EL (cell line): ENCODE measurements at regions not wholly inside any gene's neighbourhood (a gene's known extent, or its start where the extent isn't known, plus 50 kb on each side); places are given as distances from the start of the nearest gene placed in this dataset.

ENCODE experiments used
- DNase-seq: peaks from one replicate; pipeline ENCODE4 v3.0.0-alpha.2; 2016

DNA sequence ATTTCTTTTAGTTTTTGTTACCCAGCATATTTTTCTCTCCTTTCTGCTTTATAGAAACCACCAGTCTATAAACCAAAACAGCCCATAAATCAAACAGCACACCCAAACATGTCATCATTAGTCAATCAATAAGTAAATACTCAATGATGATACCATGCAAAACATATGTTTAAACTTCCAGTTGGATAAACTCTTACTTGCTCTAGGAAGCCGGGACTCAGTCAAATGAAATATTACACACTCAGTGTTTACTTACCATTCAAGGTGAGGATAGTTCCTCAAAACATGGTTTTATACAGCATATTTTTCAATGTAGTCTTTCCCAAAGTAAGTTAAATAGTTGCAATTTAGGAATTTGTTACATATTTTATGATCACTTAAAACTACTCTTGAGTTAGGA is 343.6 kb upstream of the NXPH2 start:
- DNase-seq = no peak

DNA sequence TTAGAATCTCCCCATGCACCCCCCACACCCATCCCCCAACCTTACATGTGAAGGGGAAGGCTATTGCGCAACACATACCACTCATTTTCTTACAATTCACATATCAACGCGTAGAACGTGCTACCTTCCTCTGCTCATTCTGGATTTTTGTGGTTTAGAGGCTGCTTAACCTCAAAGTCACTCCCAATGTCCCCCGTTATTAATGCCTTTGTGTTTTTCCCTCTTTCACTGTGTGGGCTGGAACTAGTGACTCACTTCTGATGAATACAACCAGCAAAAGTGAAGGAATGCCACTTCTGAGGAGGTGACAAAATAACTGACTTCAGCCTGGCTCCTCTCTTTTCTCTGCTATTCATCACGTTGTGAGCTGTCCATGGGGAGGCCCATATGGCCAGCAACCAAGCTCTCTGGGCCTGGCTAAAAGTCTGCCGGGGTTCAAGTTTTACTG is 342.5 kb upstream of the NXPH2 start:
- DNase-seq = no peak

DNA sequence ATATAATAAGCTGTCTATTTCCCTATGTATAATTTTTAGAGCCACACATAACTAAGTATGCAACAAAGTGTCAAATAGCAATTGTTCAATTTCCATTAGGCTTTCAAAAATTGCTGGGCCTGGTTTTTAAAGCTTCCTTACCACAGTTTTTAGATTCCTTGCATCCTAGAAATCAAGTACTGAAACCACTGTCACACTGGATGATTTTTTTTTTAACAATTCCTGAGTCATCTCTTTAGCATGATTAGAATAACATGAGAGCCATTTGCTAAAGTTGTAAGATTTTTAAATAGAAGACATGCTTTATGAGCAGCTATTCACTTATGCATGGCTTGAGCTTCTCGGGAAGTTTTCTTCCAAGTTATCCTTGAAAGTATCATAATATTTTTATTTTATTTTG is 319.5 kb upstream of the NXPH2 start:
- DNase-seq = no peak

DNA sequence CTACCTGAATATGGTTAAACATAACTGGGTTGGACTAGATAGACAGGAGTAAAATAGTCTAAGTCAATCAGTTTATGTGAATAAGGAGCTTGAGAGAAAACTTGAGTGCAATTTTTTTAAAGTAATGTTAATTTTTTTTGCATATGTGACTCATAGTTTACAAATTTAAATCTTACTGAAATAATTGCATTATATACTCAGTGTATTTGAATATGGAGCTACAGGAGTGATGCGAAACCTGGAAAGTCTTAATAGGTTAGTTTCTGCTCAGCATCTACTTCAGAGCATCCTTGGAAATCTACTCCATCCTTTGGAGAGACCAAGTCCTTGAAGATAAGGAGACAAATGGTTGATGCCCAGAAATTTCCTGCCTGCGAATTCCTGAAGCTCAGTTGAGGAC is 318.8 kb upstream of the NXPH2 start:
- no peak for DNase-seq

DNA sequence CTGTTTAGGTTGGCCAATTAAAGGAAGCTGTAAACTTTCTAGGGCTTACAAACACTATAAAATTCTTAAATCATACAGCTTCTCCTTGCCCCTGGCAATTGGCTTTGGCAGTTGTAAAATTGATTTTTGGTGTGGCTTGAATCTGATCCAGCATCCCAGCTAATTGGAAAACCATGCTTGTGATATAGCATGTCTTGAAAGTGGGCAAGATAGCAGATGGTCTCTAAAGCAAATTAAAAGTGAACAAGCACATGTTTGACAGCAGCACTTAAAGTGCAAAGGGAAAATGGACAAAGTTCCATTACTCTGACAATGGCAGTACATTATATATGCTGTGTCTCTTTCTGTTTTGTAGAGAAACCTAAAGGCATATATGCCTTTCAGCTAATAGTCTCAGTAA is 302.9 kb upstream of the NXPH2 start:
- no peak for DNase-seq

DNA sequence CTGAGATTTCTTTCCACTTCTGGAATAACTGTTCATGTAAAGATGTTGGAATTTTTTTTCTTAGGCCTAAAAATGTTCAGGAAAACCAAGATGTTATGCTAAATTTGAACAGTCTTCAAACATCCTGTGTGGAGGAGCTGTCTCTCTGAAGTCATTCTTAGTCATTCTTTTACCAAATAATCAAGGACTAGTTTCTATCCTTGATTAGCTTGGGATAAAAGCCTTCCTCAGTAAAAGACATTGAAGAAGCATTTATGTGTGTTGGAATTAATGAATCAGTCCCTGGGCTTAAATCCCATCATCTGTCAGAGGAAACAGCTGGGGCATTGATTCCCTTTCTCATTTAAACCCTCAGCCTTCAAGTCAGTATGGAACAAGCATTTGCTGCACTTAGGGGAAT is 300.1 kb upstream of the NXPH2 start:
- no peak for DNase-seq

DNA sequence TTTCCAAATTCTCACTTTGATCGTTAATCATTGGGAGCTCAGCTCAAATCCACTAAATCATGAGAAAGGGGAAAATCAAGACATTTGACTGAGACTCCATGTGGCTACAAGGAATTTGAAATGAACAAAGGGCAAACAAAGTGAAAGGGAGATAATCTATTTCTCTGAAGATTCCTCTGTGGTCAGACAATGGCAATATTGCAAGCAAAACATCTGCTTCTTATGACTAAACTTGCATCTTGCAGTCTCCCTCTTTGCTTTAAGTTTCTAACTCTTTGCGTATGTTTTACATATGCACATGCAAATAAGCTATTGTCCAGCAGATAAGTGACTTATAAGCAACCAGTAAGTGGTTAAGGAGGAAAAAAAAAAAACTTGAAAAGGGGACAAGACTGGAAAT is 299.1 kb upstream of the NXPH2 start:
- DNase-seq = no peak

DNA sequence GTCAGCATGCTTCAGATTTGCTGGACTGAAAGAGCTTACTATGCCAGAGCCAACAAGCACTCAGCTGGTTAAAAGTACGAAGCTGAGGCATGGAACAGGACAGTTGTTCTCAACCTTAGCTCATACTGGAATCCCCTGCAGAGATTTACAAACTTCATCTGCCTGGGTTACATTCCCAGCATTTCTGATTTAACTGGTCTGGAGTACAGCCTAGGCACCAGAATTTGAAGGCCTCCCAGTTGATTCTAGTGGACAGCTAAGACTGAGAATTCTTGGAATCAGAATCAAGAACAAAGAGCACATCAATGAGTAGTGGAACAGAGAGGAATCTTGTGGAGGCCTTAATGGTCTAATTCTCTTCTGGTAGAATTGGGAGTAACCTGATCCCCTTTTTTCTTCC is 298.2 kb upstream of the NXPH2 start:
- DNase-seq = no peak

DNA sequence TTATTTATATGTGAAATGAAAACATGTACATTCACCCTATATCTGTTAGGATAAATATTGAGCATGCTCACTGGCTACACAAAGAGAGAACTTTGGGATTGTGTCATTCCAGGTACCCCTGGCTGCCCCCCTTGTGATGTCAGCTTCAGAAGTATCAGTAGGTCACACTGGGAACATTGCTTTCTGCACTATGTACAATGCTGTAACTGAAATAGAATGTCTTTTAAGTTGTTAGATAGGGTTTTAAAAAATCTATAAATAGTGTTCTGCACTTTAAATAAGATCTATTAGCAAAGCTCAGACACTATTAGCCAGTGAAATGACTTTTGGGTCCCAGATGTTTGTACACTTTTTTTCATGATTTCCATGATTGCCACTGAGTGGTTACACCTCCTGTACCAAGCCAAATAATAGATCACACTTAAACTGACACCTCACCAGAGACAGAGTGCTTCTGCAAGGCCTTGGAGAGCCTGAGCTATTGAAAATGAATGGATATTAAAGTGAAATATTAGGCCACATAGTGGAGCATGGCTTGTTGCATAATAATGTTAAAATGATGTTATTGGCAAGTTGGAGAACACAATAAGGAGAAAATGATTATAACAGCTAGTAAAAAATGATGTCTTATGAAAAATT is 297.0 kb upstream of the NXPH2 start:
- no peak for DNase-seq

DNA sequence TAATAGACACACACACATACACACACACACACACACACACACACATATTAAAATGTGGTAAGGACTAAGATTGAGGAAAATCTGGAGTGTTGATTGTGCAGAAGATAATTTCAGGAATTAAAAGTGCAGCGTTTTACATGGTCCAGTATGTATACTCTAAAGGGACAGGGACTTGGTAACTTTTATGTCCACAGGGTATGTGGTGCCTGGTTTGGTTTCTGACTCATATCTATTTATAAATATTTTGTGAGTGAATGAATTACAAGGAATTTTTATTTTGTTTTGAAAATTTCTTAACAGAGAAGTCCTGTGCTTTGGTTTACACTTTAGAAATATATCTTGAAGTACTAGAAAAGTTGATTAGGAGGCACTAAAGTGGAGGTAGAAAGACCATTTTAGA is 287.7 kb upstream of the NXPH2 start:
- no peak for DNase-seq

DNA sequence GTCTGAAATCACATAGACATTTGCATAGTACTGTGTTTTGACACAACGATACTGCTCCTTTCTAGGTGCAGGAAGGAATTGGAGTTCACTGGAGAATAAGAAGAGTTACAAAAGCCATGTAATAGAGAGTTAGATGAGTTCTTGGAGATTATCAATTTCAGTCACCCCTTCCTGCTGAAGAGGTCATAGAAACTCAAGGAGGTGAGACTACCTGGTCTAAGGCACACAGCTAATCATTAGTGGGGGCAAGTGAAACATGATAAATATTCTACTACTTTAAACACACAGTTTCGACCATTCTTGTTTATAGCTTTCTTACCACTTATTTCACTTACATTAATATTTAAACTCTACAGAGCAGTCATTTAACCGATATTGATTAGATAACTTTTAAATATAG is 286.9 kb upstream of the NXPH2 start:
- no peak for DNase-seq

DNA sequence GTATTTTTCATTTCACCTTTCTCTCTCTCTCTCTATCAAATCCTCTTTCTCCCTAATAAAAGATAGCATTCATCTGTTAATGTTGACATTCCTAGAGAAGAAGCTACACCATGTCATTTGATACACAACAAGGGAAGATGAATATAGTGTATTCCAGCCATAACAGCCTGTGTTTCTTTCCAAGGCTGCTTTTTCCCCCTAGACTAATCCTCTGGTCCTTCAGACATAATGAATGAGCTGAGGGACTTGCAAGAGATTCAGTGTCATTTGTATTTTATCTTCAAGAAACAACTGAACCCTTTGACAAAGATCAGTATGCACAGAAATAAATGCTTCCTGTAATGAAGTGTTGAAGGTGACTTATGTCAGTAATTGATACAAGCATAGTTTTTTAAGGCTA is 284.0 kb upstream of the NXPH2 start:
- no peak for DNase-seq

DNA sequence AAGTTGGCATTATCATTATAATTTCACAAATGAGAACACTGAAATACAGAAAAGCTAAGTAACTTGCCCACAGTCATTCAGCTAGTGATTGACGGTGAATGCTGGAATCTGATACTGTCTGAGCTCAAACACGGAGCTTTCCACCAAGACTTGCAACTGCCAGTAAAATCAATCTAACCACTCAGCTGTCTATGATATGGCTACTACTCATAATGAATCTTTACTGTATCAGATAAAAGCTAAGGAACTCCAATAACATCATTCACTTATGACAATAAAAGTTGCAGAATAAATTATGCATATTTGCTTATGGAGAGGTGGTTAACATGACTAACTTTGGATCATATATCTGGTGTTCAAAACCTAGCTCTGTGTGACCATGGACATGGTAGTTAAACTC is 279.4 kb upstream of the NXPH2 start:
- DNase-seq = no peak

DNA sequence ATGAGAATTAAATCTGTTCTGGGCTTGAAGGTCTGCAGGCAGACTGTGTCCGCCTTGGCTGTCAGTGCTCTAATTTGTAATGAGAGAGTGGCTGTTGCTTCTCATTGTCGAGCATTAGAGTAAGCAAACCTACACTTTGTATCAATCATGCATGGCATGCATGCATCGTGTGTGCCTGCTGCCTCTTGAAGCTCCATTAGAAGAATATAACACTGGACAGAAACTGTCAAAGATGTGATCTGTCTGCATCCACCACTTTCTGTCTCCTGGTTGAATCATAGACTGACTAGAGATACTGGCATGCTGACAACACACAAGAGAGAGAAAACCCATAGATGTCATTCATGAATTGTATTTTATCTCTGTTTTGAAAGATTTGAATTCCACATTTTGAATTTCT is 275.0 kb upstream of the NXPH2 start:
- DNase-seq = no peak

DNA sequence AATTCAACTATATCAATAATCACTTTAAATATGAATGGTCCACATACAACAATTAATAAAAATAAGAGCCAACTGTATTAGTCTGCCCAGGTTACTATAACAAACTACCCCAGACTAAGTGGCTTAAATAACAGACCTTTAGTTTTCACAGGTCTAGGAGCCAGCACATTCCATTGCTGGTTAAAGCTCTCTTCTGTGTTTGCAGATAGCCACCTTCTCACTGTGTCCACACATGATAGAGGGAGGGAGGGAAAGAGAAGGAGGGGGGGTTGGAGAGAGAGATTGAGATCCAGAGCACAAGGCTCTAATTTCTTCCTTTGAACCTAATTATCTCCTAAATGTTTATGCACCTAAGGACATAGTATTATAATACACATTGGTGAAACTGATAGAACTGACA is 267.8 kb upstream of the NXPH2 start:
- no peak for DNase-seq

DNA sequence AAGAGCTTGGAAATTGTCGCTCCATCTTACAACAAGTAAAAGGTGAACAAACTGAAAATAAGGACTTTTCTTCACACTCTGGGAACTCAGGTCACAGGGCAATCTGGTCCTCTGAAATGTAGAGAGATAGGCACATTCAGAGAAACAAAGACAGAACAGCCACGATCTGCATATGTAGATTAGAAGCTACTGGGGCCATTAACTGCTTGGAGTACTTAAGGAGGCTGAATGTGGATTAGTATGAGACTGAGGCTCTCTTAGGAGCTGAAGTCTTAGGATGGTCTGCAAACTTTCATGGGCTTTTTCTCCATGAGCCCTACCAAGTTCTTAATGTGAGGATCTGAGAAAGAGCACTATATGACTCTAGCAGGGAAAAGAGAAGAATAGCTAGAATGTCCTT is 265.3 kb upstream of the NXPH2 start:
- no peak for DNase-seq

DNA sequence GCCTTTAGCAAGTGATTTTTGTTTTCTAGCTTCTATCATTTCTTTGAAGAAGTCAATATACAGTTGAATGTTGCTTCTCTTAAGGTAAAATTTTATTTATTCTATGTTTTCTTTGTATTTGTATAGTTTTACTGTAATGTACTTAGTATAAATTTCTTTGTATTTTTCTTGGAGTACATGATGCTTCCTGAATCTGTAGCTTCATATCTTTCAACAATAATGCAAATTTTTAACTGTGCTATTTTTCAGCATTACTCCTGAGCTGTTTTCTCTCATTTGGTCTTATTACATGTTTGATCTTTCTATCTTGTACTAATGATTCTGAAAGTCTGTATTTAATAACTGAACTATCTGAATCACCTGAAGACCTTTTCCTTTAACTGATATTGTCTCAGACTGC is 253.9 kb upstream of the NXPH2 start:
- DNase-seq = no peak

DNA sequence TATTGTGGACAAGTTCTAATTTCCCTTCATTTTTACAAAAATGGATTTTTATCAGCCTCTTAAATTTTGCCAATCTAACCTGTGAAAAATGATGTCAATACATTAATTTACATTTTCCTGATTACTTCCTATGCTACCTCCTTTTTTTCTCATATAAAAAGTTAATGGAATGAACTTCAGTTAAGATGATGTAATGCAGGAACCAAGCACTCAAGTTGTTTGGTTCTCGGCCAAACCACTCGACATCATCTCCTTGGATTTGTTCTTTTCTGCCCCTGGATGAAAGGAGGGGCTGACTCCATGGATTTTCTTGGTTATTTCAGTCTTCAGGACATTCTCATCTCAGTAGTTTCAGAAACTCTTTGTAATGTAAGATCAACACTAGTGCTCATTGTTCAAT is 253.1 kb upstream of the NXPH2 start:
- no peak for DNase-seq

DNA sequence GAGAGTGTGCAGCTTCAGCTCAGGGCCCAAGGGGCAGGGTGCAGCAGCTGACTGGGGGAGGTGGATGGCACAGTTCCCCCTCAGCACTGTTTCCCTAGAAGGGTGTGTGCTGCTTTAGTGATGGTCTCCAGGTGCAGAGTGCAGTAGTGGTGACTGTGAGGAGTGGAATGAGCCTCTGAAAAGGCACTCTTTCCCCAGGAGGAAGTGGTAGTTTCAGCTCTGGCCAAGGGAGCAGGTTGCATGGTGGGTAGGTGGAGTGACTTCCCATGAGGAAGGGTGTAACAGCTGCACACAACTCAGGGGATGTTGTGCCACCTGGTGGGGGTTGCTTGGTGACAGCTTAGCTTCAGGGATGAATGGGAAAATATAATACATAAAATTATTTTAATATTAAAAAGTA is 251.5 kb upstream of the NXPH2 start:
- no peak for DNase-seq

DNA sequence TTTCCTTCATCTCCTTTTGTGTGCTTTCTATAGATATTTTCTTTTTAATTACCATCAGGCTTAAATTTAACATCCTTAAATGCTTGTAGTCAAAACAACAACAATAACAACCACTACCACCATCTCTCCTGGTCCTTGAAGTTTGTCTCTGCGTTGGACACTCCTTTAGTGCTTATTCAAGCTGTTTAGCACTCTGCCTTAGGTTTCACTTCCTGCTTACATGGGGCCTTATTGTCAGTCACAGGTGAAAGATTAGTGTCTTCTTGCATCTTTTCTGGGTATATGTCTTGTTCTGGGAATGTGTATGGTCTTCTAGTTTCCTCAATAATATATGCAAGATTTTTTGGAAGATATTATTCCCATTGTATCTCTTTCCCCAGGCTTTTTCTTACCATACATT is 240.1 kb upstream of the NXPH2 start:
- no peak for DNase-seq

DNA sequence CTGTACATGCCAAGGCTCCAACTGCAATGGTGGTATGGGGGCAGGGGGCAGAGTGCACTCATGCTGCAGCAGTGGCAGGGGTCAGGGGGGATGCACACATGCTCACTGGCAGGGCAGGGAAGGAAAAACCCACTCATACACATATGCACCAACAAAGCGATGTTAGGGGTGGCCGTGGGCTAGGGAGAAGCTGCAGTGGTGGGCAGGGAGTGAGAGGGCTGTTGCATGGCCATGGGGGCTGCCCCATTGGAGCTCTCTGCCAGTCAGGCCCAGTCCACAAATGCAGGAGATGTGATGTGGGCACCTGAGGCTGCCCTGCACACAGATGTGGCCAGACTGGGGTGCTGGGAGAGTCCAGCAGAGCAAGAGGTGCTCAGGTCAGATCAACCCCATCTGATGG is 238.1 kb upstream of the NXPH2 start:
- no peak for DNase-seq

DNA sequence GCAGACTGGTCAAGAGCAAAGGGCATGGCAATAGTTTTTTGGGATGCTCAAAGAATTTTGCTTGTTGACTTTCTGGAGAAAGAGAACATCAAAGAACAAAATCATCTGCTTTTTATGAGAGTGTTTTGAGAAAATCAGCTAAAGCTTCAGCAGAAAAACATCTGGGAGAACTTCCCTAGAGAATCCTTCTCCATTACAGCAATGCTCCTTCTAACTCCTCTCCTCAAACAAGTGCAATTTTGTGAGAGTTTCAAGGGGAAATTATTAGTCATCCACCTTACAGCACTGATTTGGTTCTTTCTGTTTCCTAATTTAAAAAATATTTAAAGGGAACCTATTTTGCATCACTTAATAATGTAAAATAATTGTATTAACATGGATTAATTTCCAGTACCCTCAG is 226.9 kb upstream of the NXPH2 start:
- DNase-seq = no peak

DNA sequence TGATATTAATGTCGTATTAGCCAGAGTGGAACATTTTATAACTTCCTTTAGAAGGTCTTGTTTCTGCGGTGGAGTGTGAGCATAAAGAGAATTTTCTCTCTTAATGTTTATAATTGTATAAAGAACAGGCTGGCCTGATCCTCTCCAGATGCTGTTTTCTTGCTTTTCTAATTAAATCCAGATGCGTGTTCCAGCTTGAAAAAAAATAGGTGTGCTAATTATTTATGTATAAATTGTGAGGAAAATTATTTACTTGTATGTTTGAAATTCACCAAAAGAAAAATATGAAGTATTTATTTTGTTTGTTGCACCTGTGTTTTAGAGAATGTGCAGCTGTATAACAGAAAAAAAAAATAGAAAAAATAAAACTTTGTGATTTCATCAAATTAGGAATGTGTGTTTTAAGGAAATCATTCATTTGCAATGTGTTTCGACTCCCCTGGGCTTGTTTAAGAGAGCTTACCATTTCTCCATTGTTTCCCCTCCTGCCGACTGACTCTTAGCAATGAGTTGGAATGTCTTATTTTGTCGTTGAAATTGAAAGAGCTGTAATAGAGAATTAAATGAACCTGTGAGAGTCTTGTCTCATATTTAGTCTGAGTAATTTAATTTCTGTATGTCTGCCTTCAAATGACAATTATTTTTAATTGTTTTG is 220.1 kb upstream of the NXPH2 start:
- no peak for DNase-seq

DNA sequence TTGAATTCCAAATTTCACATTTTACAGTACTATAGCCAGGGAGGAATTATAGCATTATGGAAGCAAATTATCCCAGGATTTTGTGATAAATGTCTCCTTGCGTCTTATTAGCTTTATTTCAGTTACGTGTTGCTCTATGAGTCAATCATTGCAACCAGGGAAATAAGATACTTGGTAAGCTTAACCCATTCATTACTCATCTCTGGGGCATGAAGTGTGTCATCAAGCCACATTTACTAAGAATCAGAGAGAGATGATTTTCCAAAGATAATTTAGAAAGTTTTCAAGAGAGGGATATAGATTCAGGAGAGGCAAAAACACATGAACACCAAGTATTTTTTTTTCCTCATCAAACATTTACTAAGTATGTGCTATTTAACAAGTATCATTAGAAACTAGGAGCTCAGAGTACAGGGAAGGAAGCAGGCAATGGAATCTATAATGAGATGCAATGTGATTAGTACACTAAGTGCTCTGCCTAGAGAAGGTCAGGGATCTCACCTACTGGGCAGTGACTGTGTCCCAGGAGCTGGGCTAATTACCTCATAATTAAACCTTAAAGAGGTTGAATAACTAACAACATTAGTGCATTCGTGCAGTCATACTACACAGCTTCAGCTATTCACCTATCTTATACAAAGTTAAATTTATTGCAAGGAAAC is 217.8 kb upstream of the NXPH2 start:
- DNase-seq = no peak

DNA sequence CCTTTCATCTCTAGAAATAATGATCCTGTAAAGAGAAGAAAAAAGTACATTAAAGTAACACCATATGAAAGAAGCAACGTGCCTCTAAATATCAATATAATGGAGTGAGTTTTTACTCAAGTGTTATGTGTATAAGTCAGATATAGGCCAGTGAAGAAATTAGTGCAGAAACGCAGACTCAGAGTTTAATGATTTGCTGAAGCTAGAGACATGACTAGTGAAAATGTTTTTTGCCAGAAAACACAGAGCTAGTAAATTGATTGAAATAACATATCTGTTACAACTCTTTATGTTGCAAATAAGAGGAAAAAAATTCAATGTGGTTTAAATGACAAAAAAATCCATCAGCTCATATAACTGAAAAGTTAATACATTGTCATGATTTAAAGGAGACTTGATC is 217.2 kb upstream of the NXPH2 start:
- no peak for DNase-seq
